ENCODE measurements at regions not wholly inside any gene's neighbourhood (a gene's known extent, or its start where the extent isn't known, plus 50 kb on each side); places are given as distances from the start of the nearest gene placed in this dataset.

GRCh38 chr14:71179066-71179465 lies 271.8 kb downstream of the PCNX1 start:
- H3K27ac Mint-ChIP-seq = no peak overlapping the region
- ATAC-seq (ENCODE audit: low read depth in 2 of 2) = no peak

GRCh38 chr14:71180397-71180796 lies 273.1 kb downstream of the PCNX1 start:
- Histone ChIP-seq H3K9me3 (ENCODE audit: control insufficient read depth in 2 of 2, low read length in 2 of 2) (no peaks in the 10 kb centered on the region), H3K4me1 (ENCODE audit: control insufficient read depth, insufficient read depth, low read length, poor library complexity, severe bottlenecking) (no peaks in the 10 kb centered on the region), H3K27me3 (ENCODE audit: control insufficient read depth, insufficient read depth, low read length) (no peaks in the 10 kb centered on the region), H3K36me3 (ENCODE audit: control insufficient read depth, insufficient read depth, low read length) (no peaks in the 10 kb centered on the region), H3K27ac (ENCODE audit: insufficient read depth, low read length, poor library complexity, severe bottlenecking) (no peak overlapping the region), H3K4me3 (ENCODE audit: low read depth, low read length) (no peak overlapping the region)
- no peak for DNase-seq
- no peak overlapping the region for H3K27ac Mint-ChIP-seq
- no peaks in the 10 kb centered on the region for H3K36me3 Mint-ChIP-seq
- H3K27me3 Mint-ChIP-seq = peaks cover 22% of the 10 kb centered on the region
- H3K4me1 Mint-ChIP-seq = no peaks in the 10 kb centered on the region
- ATAC-seq (ENCODE audit: low read depth in 2 of 2) = no peak
- no peak overlapping the region for H3K4me3 Mint-ChIP-seq
- H3K9me3 Mint-ChIP-seq = peaks cover 0 to 3% (median 0%) of the 10 kb centered on the region in 7 donors

More at GRCh38 chr14:71179066-71179465, 271.8 kb downstream of the PCNX1 start:
- no peak overlapping the region for H3K27ac ChIP-seq (ENCODE audit: insufficient read depth, low read length, poor library complexity, severe bottlenecking)
- no peaks in the 10 kb centered on the region for H3K36me3 ChIP-seq (ENCODE audit: control insufficient read depth, insufficient read depth, low read length)
- H3K4me1 ChIP-seq (ENCODE audit: control insufficient read depth, insufficient read depth, low read length, poor library complexity, severe bottlenecking) = no peaks in the 10 kb centered on the region
- H3K27me3 ChIP-seq (ENCODE audit: control insufficient read depth, insufficient read depth, low read length) = no peaks in the 10 kb centered on the region
- peaks cover 17% of the 10 kb centered on the region for H3K27me3 Mint-ChIP-seq
- no peaks in the 10 kb centered on the region for H3K9me3 ChIP-seq (ENCODE audit: control insufficient read depth in 2 of 2, low read length in 2 of 2)
- peaks cover 0 to 3% (median 0%) of the 10 kb centered on the region in 7 donors for H3K9me3 Mint-ChIP-seq
- no peaks in the 10 kb centered on the region for H3K4me1 Mint-ChIP-seq
- no peak for DNase-seq
- H3K4me3 ChIP-seq (ENCODE audit: low read depth, low read length) = no peak overlapping the region
- no peaks in the 10 kb centered on the region for H3K36me3 Mint-ChIP-seq
- H3K4me3 Mint-ChIP-seq = no peak overlapping the region

GRCh38 chr14:71181215-71182003 lies 274.1 kb downstream of the PCNX1 start:
- Mint-ChIP-seq H3K27ac (no peak overlapping the region), H3K4me1 (no peaks in the 10 kb centered on the region), H3K36me3 (no peaks in the 10 kb centered on the region), H3K4me3 (no peak overlapping the region), H3K9me3 (peaks cover 0 to 3% (median 0%) of the 10 kb centered on the region in 7 donors), H3K27me3 (peaks cover 24% of the 10 kb centered on the region)
- Histone ChIP-seq H3K36me3 (ENCODE audit: control insufficient read depth, insufficient read depth, low read length) (no peaks in the 10 kb centered on the region), H3K9me3 (ENCODE audit: control insufficient read depth in 2 of 2, low read length in 2 of 2) (no peaks in the 10 kb centered on the region), H3K27ac (ENCODE audit: insufficient read depth, low read length, poor library complexity, severe bottlenecking) (no peak overlapping the region), H3K4me1 (ENCODE audit: control insufficient read depth, insufficient read depth, low read length, poor library complexity, severe bottlenecking) (no peaks in the 10 kb centered on the region), H3K4me3 (ENCODE audit: low read depth, low read length) (no peak overlapping the region), H3K27me3 (ENCODE audit: control insufficient read depth, insufficient read depth, low read length) (no peaks in the 10 kb centered on the region)
- ATAC-seq (ENCODE audit: low read depth in 2 of 2) (no peak), DNase-seq (no peak)

DNA sequence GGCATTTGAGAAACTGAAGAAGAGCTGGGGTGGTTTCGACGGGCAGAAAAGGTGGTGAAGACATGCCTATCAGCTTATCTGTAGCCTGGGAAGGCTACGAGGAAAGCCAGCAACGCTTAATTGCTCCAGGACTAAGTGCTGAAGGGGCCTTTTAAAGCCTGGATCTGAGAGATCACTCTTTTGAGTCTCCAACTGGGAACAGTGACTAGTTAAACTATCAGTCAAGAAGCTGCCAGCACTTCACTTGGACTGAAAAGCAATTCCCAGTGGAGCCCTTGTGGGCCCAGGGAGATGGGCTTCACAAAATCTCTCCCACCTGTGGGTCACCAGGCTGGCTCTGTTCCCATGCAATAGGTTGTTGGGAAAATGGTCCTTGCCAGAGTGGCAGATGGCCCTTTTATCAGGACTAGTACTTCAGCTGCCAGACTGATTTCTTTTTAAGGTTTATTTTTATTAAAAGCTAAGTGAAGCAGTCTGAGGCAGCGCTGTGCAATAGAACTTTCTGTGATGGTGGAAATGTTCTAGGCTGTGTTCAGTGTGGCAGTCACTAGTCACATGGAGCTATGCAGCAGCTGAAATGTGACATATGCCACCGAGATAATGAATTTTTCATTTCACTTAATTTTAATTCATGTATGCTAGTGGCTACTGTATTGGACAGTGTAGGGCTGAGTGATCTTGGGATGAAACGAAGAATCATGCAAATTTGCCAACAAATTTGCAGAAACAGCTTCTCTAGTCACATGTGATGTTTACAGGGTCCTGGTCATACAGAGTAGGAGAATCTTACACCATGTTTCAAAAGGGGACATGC lies 276.8 kb downstream of the PCNX1 start:
- ATAC-seq (ENCODE audit: low read depth in 2 of 2) (no peak), DNase-seq (no peak)
- Histone ChIP-seq H3K4me3 (ENCODE audit: low read depth, low read length) (no peak overlapping the region), H3K4me1 (ENCODE audit: control insufficient read depth, insufficient read depth, low read length, poor library complexity, severe bottlenecking) (no peaks in the 10 kb centered on the region), H3K9me3 (ENCODE audit: control insufficient read depth in 2 of 2, low read length in 2 of 2) (no peaks in the 10 kb centered on the region), H3K36me3 (ENCODE audit: control insufficient read depth, insufficient read depth, low read length) (no peaks in the 10 kb centered on the region), H3K27ac (ENCODE audit: insufficient read depth, low read length, poor library complexity, severe bottlenecking) (no peak overlapping the region), H3K27me3 (ENCODE audit: control insufficient read depth, insufficient read depth, low read length) (peaks cover 1% of the 10 kb centered on the region)
- Mint-ChIP-seq H3K36me3 (no peaks in the 10 kb centered on the region), H3K9me3 (no peaks in the 10 kb centered on the region), H3K27me3 (peaks cover 28% of the 10 kb centered on the region), H3K4me1 (no peaks in the 10 kb centered on the region), H3K4me3 (no peak overlapping the region), H3K27ac (no peak overlapping the region)

DNA sequence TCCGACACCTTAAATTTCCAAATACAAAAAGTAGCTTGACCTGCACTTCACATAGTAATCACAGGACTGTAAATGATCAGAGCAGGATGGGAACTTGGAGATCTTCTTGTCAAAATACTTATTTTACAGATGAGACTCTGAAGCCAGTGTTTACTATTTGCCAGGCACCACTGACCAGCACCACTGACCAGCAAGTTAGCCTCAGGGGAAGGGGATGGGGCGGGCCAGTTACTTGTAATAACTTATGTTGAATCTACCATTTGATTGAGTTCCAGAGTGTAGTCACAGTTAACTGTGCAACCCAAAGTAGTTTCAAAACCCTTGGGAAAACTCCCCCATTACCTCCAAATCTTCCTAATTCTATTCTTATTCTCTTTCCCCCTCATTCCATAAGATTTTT lies 278.4 kb downstream of the PCNX1 start:
- no peak overlapping the region for H3K27ac Mint-ChIP-seq
- H3K27ac ChIP-seq (ENCODE audit: insufficient read depth, low read length, poor library complexity, severe bottlenecking) = no peak overlapping the region
- no peaks in the 10 kb centered on the region for H3K4me1 ChIP-seq (ENCODE audit: control insufficient read depth, insufficient read depth, low read length, poor library complexity, severe bottlenecking)
- H3K4me3 ChIP-seq (ENCODE audit: low read depth, low read length) = no peak overlapping the region
- H3K9me3 Mint-ChIP-seq = peaks cover 0 to 4% (median 0%) of the 10 kb centered on the region in 7 donors
- H3K27me3 ChIP-seq (ENCODE audit: control insufficient read depth, insufficient read depth, low read length) = peaks cover 1% of the 10 kb centered on the region
- H3K4me1 Mint-ChIP-seq = peaks cover 0 to 5% (median 0%) of the 10 kb centered on the region in 4 donors
- no peaks in the 10 kb centered on the region for H3K36me3 ChIP-seq (ENCODE audit: control insufficient read depth, insufficient read depth, low read length)
- no peak overlapping the region for H3K4me3 Mint-ChIP-seq
- ATAC-seq (ENCODE audit: low read depth in 2 of 2) (no peak), DNase-seq (no peak)
- H3K27me3 Mint-ChIP-seq = peaks cover 36% of the 10 kb centered on the region
- no peaks in the 10 kb centered on the region for H3K9me3 ChIP-seq (ENCODE audit: control insufficient read depth in 2 of 2, low read length in 2 of 2)
- H3K36me3 Mint-ChIP-seq = no peaks in the 10 kb centered on the region

DNA sequence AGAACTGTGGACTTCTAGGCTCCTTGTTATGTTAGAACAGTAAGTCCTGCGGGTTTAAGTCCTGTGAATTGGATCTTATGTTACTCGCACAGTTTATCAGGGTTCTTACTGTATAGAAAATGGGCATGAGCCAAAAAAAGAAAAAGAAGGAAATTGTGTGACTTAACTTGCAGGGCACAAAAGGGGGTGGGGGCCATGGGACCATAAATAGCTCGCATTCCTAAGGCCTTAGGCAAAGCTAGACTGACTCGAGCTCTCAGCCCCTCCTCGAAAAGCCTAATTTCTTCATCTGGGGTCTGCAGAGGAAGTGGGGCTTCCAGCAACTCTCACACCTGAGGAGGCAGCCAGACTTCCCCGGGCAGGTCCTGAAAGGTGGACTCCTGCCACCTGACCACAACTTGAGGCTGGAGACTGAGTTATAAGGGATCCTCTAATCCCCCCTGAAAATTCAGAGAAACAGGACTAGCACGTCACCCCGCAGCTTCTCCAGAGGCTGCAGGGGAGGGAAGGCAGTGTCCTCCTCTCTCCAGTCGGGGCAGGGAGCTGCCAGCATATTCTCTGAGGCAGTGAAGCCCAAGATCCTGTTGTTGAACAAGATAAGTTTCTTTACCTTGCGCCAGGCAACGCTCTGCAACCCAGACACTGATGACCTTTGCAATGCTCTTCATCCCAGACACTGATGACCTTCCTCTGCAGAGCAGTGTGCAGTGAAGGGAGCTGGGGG lies 280.5 kb downstream of the PCNX1 start:
- H3K36me3 Mint-ChIP-seq = no peaks in the 10 kb centered on the region
- Histone ChIP-seq H3K4me3 (ENCODE audit: low read depth, low read length) (no peak overlapping the region), H3K36me3 (ENCODE audit: control insufficient read depth, insufficient read depth, low read length) (no peaks in the 10 kb centered on the region), H3K27ac (ENCODE audit: insufficient read depth, low read length, poor library complexity, severe bottlenecking) (no peak overlapping the region), H3K9me3 (ENCODE audit: control insufficient read depth in 2 of 2, low read length in 2 of 2) (no peaks in the 10 kb centered on the region), H3K4me1 (ENCODE audit: control insufficient read depth, insufficient read depth, low read length, poor library complexity, severe bottlenecking) (no peaks in the 10 kb centered on the region), H3K27me3 (ENCODE audit: control insufficient read depth, insufficient read depth, low read length) (peaks cover 5% of the 10 kb centered on the region)
- H3K9me3 Mint-ChIP-seq = peaks cover 0 to 4% (median 0%) of the 10 kb centered on the region in 7 donors
- no peak for ATAC-seq (ENCODE audit: low read depth in 2 of 2)
- H3K4me3 Mint-ChIP-seq = no peak overlapping the region
- H3K27me3 Mint-ChIP-seq = peaks cover 38% of the 10 kb centered on the region
- H3K27ac Mint-ChIP-seq = no peak overlapping the region
- no peak for DNase-seq
- peaks cover 0 to 5% (median 0%) of the 10 kb centered on the region in 4 donors for H3K4me1 Mint-ChIP-seq

DNA sequence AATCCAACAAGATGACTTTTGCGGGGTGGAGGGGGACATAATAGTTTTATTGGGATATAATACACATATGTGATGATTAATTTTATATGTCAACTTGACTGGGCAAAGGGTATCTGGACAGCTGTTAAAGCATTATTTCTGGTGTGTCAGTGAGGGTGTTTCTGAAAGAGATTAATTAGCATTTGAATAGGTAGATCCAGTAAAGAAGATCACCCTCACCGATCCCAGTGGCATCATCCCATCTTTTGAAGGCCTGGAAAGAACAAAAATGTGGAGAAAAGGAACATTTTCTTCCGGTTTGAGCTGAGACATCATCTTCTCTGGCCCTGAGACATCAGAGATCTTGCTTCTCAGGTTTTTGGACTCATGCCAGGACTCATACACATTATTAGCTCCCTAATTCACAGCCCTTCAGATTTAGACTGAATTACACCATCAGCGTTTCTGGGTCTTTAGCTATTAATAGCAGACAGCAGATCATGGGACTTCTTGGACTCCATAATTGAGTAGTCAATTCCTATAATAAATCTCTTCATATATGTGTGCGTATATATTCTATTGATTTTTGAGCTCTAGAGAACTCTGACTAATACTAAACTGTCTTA lies 283.6 kb downstream of the PCNX1 start:
- no peaks in the 10 kb centered on the region for H3K36me3 ChIP-seq (ENCODE audit: control insufficient read depth, insufficient read depth, low read length)
- Mint-ChIP-seq H3K4me1 (peaks cover 0 to 5% (median 0%) of the 10 kb centered on the region in 4 donors), H3K27ac (no peak overlapping the region), H3K27me3 (peaks cover 36% of the 10 kb centered on the region), H3K9me3 (peaks cover 0 to 5% (median 0%) of the 10 kb centered on the region in 7 donors), H3K36me3 (no peaks in the 10 kb centered on the region), H3K4me3 (no peak overlapping the region)
- H3K27ac ChIP-seq (ENCODE audit: insufficient read depth, low read length, poor library complexity, severe bottlenecking) = no peak overlapping the region
- no peaks in the 10 kb centered on the region for H3K4me1 ChIP-seq (ENCODE audit: control insufficient read depth, insufficient read depth, low read length, poor library complexity, severe bottlenecking)
- H3K9me3 ChIP-seq (ENCODE audit: control insufficient read depth in 2 of 2, low read length in 2 of 2) = no peaks in the 10 kb centered on the region
- ATAC-seq (ENCODE audit: low read depth in 2 of 2) (no peak), DNase-seq (no peak)
- H3K27me3 ChIP-seq (ENCODE audit: control insufficient read depth, insufficient read depth, low read length) = peaks cover 5% of the 10 kb centered on the region
- H3K4me3 ChIP-seq (ENCODE audit: low read depth, low read length) = no peak overlapping the region

Measured in CD4-positive, CD25-positive, alpha-beta regulatory T cell (primary cell).